Mesenchymal stem cell (in vitro differentiated cells and primary cell): ENCODE measurements at regions not wholly inside any gene's neighbourhood (a gene's known extent, or its start where the extent isn't known, plus 50 kb on each side); places are given as distances from the start of the nearest gene placed in this dataset.

ENCODE experiments used
- DNase-seq: peaks from one replicate; pipeline ENCODE4 v3.0.0-alpha.2; 2013
- H2AFZ ChIP-seq: one replicate; pipeline ENCODE4 v1.6.1; 2013; ENCODE audit warnings: low read depth, mild to moderate bottlenecking, control low read depth, inconsistent platforms, low read length, moderate library complexity
- H2AK5ac ChIP-seq: 2 replicates; pipeline ENCODE4 v1.6.1; 2013; ENCODE audit warnings: low read length, moderate library complexity, mild to moderate bottlenecking, inconsistent platforms; ENCODE audit not compliant: severe bottlenecking
- H2BK120ac ChIP-seq: one replicate; pipeline ENCODE4 v1.6.1; 2013; ENCODE audit warnings: low read depth, mild to moderate bottlenecking, inconsistent platforms, low read length, moderate library complexity
- H2BK12ac ChIP-seq, 2 experiments: one replicate each; pipeline ENCODE4 v1.6.1; 2013; ENCODE audit warnings: inconsistent platforms in 2 of 2, low read length in 2 of 2, mild to moderate bottlenecking in 2 of 2, moderate library complexity in 2 of 2, control low read depth in 1 of 2
- H2BK15ac ChIP-seq: one replicate; pipeline ENCODE4 v1.6.1; 2013; ENCODE audit warnings: mild to moderate bottlenecking, low read depth, inconsistent platforms; ENCODE audit not compliant: poor library complexity, severe bottlenecking
- H2BK5ac ChIP-seq: 2 replicates; pipeline ENCODE4 v1.6.1; 2013; ENCODE audit warnings: low read depth, mild to moderate bottlenecking, low read length, control low read depth, inconsistent platforms; ENCODE audit not compliant: poor library complexity, severe bottlenecking
- H3K14ac ChIP-seq, 2 experiments: one replicate each; pipeline ENCODE4 v1.6.1; 2013; ENCODE audit warnings: inconsistent platforms in 2 of 2, low read length in 2 of 2, control low read depth in 1 of 2, mild to moderate bottlenecking in 1 of 2, moderate library complexity in 1 of 2
- H3K18ac ChIP-seq, 2 experiments: one replicate each; pipeline ENCODE4 v1.6.1; 2013; ENCODE audit warnings: inconsistent platforms in 2 of 2, low read length in 2 of 2, control low read depth in 1 of 2, low read depth in 1 of 2, mild to moderate bottlenecking in 1 of 2
- H3K23ac ChIP-seq, 2 experiments: one replicate each; pipeline ENCODE4 v1.6.1; 2013; ENCODE audit warnings: inconsistent platforms in 2 of 2, low read length in 2 of 2, mild to moderate bottlenecking in 2 of 2, moderate library complexity in 2 of 2, control low read depth in 1 of 2
- H3K27ac ChIP-seq: 2 replicates; pipeline ENCODE4 v1.5.1; 2013; ENCODE audit warnings: mild to moderate bottlenecking, moderate library complexity, low read length, control low read depth, inconsistent platforms; ENCODE audit not compliant: poor library complexity, severe bottlenecking
- H3K27me3 ChIP-seq, 2 experiments: 2 replicates each; pipeline versions ENCODE4 v1.6.1 to v1.7.0; 2013; ENCODE audit warnings: low read length in 2 of 2, mild to moderate bottlenecking in 2 of 2, moderate library complexity in 2 of 2, control low read depth in 1 of 2, inconsistent platforms in 1 of 2; ENCODE audit not compliant: control insufficient read depth in 1 of 2, insufficient read depth in 1 of 2
- H3K36me3 ChIP-seq, 2 experiments: 2 replicates each; pipeline versions ENCODE4 v1.6.1 to v1.7.0; 2013; ENCODE audit warnings: low read length in 2 of 2, control low read depth in 1 of 2, inconsistent platforms in 1 of 2, low read depth in 1 of 2, mild to moderate bottlenecking in 1 of 2; ENCODE audit not compliant: insufficient read depth in 2 of 2, control insufficient read depth in 1 of 2
- H3K4ac ChIP-seq, 2 experiments: one replicate each; pipeline ENCODE4 v1.6.1; 2013; ENCODE audit warnings: inconsistent platforms in 2 of 2, low read length in 2 of 2, mild to moderate bottlenecking in 2 of 2, moderate library complexity in 2 of 2, control low read depth in 1 of 2, low read depth in 1 of 2
- H3K4me1 ChIP-seq: 2 replicates; pipeline ENCODE4 v1.6.1; 2013; ENCODE audit warnings: low read depth, low read length, control low read depth; ENCODE audit not compliant: control insufficient read depth, insufficient read depth
- H3K4me2 ChIP-seq: 2 replicates; pipeline ENCODE4 v1.6.1; 2013; ENCODE audit warnings: low read length, mild to moderate bottlenecking, inconsistent platforms; ENCODE audit not compliant: poor library complexity, severe bottlenecking
- H3K4me3 ChIP-seq, 2 experiments: 2 replicates each; pipeline versions ENCODE4 v1.5.1 to v1.7.0; 2013; ENCODE audit warnings: low read length in 2 of 2, mild to moderate bottlenecking in 2 of 2, control low read depth in 1 of 2, low read depth in 1 of 2; ENCODE audit not compliant: insufficient read depth in 1 of 2
- H3K79me1 ChIP-seq: replicated peaks from 2 replicates; pipeline ENCODE4 v1.6.1; 2013; ENCODE audit warnings: mild to moderate bottlenecking, control low read depth, low read length, inconsistent platforms; ENCODE audit not compliant: poor library complexity, severe bottlenecking
- H3K9ac ChIP-seq: 2 replicates; pipeline ENCODE4 v1.7.0; 2013; ENCODE audit warnings: mild to moderate bottlenecking, low read length, moderate library complexity
- H3K9me3 ChIP-seq: 2 replicates; pipeline ENCODE4 v1.7.0; 2013; ENCODE audit warnings: mild to moderate bottlenecking, low read length; ENCODE audit not compliant: control insufficient read depth
- H4K8ac ChIP-seq: one replicate; pipeline ENCODE4 v1.6.1; 2013; ENCODE audit warnings: inconsistent platforms, mild to moderate bottlenecking, low read length, moderate library complexity
- H4K91ac ChIP-seq: one replicate; pipeline ENCODE4 v1.6.1; 2013; ENCODE audit warnings: mild to moderate bottlenecking, low read length, inconsistent platforms
- WGBS: methylation state at CpG from one replicate; pipeline ENCODE4 v1.1.7; 2013; ENCODE audit warnings: mixed read lengths; 5-methylcytosine and 5-hydroxymethylcytosine counted together

DNA sequence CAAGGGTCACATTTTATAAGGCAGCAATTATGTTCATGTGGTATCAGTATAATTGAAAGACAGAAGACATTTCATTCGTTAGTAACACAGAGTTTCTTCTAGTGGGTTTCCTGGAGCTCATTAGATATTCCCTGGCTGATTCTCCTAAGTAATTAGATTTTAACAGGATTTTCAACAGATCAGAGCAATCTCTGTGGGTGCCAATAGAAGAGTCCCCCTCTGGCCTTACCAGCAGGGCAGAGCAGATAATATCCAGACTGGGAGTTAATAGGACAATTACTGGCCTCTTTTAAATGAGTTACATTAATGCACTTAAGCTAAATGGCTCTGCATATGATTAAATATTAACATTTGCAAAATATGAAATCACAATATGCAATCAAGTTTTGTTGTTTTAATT is 74.2 kb upstream of the FOXD3 start:
- Histone ChIP-seq H4K8ac (no peak overlapping the region), H2BK12ac (no peak overlapping the region), H3K36me3 (no peaks in the 10 kb centered on the region), H3K23ac (no peak overlapping the region), H3K27me3 (no peaks in the 10 kb centered on the region), H2BK5ac (no peak overlapping the region), H3K14ac (no peak overlapping the region), H2AK5ac (no peak overlapping the region), H2BK15ac (no peak overlapping the region), H3K27ac (no peak overlapping the region), H2AFZ (no peak overlapping the region), H3K4ac (no peak overlapping the region), H3K4me2 (no peak overlapping the region), H3K4me1 (no peaks in the 10 kb centered on the region), H3K79me1 (no peaks in the 10 kb centered on the region), H3K4me3 (no peak overlapping the region), H3K9ac (no peak overlapping the region), H3K18ac (no peak overlapping the region), H4K91ac (no peak overlapping the region), H2BK120ac (no peak overlapping the region), H3K9me3 (no peaks in the 10 kb centered on the region)
- 75% methylated on average over 1 of the region's 1 CpG for WGBS
- DNase-seq, result no peak

DNA sequence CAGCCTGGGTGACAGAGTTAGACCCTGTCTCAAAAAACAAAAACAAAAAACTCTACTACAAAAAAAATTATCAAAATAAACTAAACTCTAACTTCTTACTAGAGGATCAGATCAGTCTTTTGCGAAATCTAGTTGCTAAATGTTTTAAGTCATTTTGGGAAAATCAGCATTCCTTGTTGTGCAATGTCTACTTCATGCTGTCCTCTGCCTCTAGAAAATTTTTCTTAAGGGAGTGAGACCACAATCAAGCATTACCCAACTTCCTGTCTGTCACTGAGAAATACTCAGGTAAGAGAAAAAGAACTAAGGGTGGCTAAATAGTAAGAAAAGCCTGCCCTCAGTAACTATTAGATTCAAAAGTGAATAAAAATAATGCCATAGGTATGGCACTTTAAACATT is 67.2 kb upstream of the FOXD3 start:
- H3K4me3 ChIP-seq, result no peak overlapping the region
- H3K27ac ChIP-seq, result no peak overlapping the region
- no peak overlapping the region for H4K91ac ChIP-seq
- H3K36me3 ChIP-seq, result no peaks in the 10 kb centered on the region
- DNase-seq, result no peak
- H2BK12ac ChIP-seq, result no peak overlapping the region
- no peak overlapping the region for H2BK15ac ChIP-seq
- H3K4me1 ChIP-seq, result no peaks in the 10 kb centered on the region
- no peaks in the 10 kb centered on the region for H3K79me1 ChIP-seq
- no peak overlapping the region for H2BK5ac ChIP-seq
- no peak overlapping the region for H2AK5ac ChIP-seq
- H3K4me2 ChIP-seq, result no peak overlapping the region
- H2BK120ac ChIP-seq, result no peak overlapping the region
- H3K23ac ChIP-seq, result no peak overlapping the region
- no peak overlapping the region for H3K14ac ChIP-seq
- no peak overlapping the region for H3K18ac ChIP-seq
- no peak overlapping the region for H3K9ac ChIP-seq
- no peak overlapping the region for H2AFZ ChIP-seq
- WGBS, result 83% methylated on average over 1 of the region's 1 CpG
- H3K27me3 ChIP-seq, result no peaks in the 10 kb centered on the region
- no peak overlapping the region for H3K4ac ChIP-seq
- no peak overlapping the region for H4K8ac ChIP-seq
- H3K9me3 ChIP-seq, result no peaks in the 10 kb centered on the region

DNA sequence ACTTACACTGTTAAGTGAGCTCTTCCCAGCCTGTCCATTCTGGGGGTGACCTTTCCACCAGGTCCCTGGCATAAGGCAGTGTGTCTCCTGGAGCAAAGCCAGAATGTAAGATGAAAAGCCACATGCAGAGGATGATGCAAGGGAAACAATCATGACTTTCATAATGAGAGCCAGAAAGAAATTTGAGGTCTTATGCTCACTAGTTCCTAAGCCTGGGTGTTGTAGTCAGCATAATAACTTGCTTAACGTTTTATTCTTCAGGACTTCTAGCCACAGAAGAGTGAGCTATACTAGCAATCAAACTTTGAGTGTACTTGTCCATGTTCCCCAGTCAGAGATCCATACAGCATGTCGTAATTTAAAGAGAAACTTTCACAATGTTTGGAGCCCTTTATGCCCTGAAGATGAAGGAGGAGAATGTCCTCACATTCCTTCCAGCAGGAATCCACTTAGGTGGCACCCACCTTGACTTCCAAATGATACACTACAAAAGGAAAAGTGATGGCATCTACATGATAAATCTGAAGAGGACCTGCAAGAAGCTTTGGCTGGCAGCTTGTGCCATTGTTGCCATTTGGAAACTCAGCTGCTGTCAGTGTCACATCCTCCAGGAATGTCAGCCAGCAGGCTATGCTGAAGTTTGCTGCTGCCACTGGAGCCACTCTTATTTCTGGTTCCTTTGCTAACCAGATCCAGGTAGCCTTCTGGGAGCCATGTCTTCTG is 60.5 kb upstream of the FOXD3 start:
- no peak for DNase-seq
- H3K27me3 ChIP-seq, result no peaks in the 10 kb centered on the region
- H3K18ac ChIP-seq, result no peak overlapping the region
- no peak overlapping the region for H3K27ac ChIP-seq
- H3K23ac ChIP-seq, result no peak overlapping the region
- no peaks in the 10 kb centered on the region for H3K79me1 ChIP-seq
- H3K36me3 ChIP-seq, result no peaks in the 10 kb centered on the region
- no peak overlapping the region for H2AK5ac ChIP-seq
- no peak overlapping the region for H3K9ac ChIP-seq
- no peak overlapping the region for H4K91ac ChIP-seq
- no peaks in the 10 kb centered on the region for H3K4me1 ChIP-seq
- no peak overlapping the region for H2BK120ac ChIP-seq
- no peak overlapping the region for H3K14ac ChIP-seq
- no peak overlapping the region for H3K4me3 ChIP-seq
- no peak overlapping the region for H2BK15ac ChIP-seq
- no peak overlapping the region for H3K4me2 ChIP-seq
- 77% methylated on average over 2 of the region's 2 CpGs for WGBS
- no peaks in the 10 kb centered on the region for H3K9me3 ChIP-seq
- H3K4ac ChIP-seq, result no peak overlapping the region
- H2BK5ac ChIP-seq, result no peak overlapping the region
- no peak overlapping the region for H4K8ac ChIP-seq
- H2AFZ ChIP-seq, result no peak overlapping the region
- H2BK12ac ChIP-seq, result no peak overlapping the region

DNA sequence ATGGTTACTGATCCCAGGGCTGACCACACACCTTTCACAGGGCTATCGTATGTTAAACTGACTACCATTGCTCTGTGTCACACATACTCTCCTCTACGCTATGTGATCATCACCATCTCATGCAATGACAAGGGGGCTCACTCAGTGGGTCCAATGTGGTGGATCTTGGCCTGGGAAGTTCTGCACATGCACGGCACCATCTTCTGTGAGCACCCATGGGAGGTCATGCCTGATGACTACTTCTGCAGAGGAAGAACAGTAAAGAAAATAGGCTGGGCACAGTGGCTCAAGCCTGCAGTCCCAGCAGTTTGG is 60.0 kb upstream of the FOXD3 start:
- no peak overlapping the region for H3K9ac ChIP-seq
- H2AFZ ChIP-seq, result no peak overlapping the region
- no peak overlapping the region for H2AK5ac ChIP-seq
- no peak overlapping the region for H3K27ac ChIP-seq
- H3K18ac ChIP-seq, result no peak overlapping the region
- no peak overlapping the region for H4K91ac ChIP-seq
- DNase-seq, result no peak
- H2BK15ac ChIP-seq, result no peak overlapping the region
- no peak overlapping the region for H3K4me3 ChIP-seq
- no peaks in the 10 kb centered on the region for H3K79me1 ChIP-seq
- 77% methylated on average over 3 of the region's 3 CpGs for WGBS
- H3K4me1 ChIP-seq, result no peaks in the 10 kb centered on the region
- no peak overlapping the region for H3K14ac ChIP-seq
- H3K27me3 ChIP-seq, result no peaks in the 10 kb centered on the region
- no peaks in the 10 kb centered on the region for H3K36me3 ChIP-seq
- no peak overlapping the region for H3K4me2 ChIP-seq
- no peak overlapping the region for H2BK12ac ChIP-seq
- no peak overlapping the region for H4K8ac ChIP-seq
- no peaks in the 10 kb centered on the region for H3K9me3 ChIP-seq
- H3K23ac ChIP-seq, result no peak overlapping the region
- no peak overlapping the region for H3K4ac ChIP-seq
- no peak overlapping the region for H2BK5ac ChIP-seq
- H2BK120ac ChIP-seq, result no peak overlapping the region
